SK-N-SH treated with all-trans-retinoic acid at 6 μM for 48 hours (cell line): ENCODE measurements at regions not wholly inside any gene's neighbourhood (a gene's known extent, or its start where the extent isn't known, plus 50 kb on each side); places are given as distances from the start of the nearest gene placed in this dataset.

ENCODE experiments used
- OSR1 ChIP-seq: fragments of 250-450 bp; sonication (Bioruptor Pico); IDR thresholded peaks from 2 replicates; pipeline ENCODE4 v1.8.0; 2022; ENCODE audit warnings: moderate library complexity, mild to moderate bottlenecking, inconsistent platforms
- SNAI2 ChIP-seq: fragments of 250-450 bp; sonication (Bioruptor Pico); IDR thresholded peaks from 2 replicates; pipeline ENCODE4 v1.5.0; 2020; ENCODE audit warnings: mild to moderate bottlenecking, moderate library complexity
- TOX ChIP-seq: fragments of 250-450 bp; sonication (Bioruptor Pico); IDR thresholded peaks from 2 replicates; pipeline ENCODE4 v1.8.0; 2021; ENCODE audit warnings: mild to moderate bottlenecking, moderate library complexity, borderline replicate concordance

GRCh38 chr7:155945670-155946325 is 133.5 kb upstream of the SHH start:
- TF ChIP-seq OSR1 (CRISPR knock-in tag) (no peak), SNAI2 (CRISPR knock-in tag) (no peak), TOX (CRISPR knock-in tag) (no peak)
